GM19463 (cell line): ENCODE measurements at regions not wholly inside any gene's neighbourhood (a gene's known extent, or its start where the extent isn't known, plus 50 kb on each side); places are given as distances from the start of the nearest gene placed in this dataset.
"Not testable (repeated sequence)": the region's sequence is repeated elsewhere in the genome, so short reads cannot be mapped to it uniquely, and the experiment has no call there.

Experiments
- ATAC-seq: cut with Tn5 transposase; IDR thresholded peaks from one replicate; pipeline ENCODE4 v1.9.1; 2021; ENCODE audit warnings: mild to moderate bottlenecking, moderate library complexity; ENCODE audit not compliant: unreplicated experiment

DNA sequence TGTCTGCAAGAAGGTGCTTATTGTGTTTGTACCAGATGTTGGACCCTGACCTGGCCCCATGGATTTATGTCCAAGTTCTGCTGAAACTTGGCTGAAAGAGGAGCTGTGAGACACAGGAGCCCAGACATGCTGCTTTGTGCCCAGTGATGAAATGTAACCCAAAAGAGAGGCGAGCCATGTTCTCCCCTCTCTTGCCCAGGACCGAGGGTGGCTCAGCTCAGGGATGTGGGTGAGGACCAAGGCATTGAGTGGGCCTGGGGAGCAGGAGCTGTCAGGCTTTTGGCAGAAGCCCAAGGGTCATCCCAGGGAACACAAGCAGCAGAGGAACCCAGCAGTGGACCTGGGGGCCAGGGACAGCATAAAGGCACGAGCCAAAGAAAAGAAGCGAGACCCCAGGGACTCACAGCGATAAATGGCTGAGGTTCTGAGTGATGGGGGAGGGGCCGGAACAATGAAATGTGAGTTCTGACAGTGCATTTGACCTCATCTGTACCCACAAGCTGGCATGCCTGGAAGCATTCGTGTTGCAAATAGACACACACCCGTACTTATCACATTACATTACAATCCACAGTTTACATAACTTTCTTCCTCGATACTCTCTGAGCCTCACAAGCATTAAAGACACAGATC lies 363.4 kb upstream of the JARID2 start:
- no peak for ATAC-seq

DNA sequence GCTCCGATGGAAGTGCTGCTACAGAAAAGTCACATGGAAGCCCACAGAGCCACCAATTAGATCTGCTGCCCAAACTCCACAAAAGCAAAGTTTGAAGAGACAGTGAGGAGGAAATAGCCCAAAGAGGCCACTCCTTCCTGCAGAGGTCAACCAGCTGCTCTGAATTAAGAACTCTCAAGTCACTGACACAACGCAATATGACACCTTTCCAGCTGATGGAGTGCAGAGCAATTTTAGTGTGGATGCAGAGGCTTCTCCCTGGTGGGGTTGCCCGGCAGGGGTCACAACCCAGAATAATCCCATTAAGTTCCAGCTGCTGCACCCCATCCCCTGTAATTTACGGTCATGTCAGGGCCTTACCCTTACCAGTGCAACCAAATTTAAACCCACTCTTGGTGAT lies 361.9 kb upstream of the JARID2 start:
- ATAC-seq: no peak

DNA sequence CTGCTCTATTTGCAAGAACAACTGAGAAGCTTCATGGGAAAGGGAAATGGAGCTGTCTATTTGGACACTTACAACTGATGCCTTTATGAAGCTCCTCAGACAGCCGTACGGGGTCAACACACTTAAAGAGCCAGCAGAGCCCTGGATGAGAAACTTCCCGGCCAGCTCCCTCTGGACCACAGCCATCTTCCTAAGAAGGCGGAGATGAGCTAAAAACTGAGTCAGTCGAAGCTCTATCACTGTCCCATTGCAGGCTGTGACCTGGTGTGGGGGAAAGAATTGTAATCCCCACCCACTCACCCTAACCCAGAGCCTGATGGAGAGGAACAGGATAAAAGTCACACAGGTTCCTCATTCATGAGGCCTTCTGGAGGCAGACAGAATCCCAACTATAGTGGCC lies 360.4 kb upstream of the JARID2 start:
- no peak for ATAC-seq

DNA sequence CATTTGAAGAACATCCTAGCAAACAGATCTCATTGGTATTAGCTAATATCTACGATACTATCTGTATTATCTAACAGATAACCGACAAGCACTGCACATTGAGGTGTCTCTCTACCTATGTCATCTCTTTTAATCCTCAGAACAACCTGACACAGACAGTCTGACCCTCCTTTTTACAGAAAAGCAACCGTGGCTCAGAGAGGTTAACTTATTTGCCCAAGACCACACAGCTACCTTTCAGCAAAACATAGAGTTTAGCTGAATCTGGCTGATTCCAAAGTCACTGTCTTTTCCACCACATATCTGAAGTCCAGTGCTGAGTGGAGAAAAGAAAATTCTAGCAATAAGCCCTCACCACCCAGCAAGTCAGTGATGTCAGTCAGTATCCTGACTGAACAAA lies 358.7 kb upstream of the JARID2 start:
- no peak for ATAC-seq

DNA sequence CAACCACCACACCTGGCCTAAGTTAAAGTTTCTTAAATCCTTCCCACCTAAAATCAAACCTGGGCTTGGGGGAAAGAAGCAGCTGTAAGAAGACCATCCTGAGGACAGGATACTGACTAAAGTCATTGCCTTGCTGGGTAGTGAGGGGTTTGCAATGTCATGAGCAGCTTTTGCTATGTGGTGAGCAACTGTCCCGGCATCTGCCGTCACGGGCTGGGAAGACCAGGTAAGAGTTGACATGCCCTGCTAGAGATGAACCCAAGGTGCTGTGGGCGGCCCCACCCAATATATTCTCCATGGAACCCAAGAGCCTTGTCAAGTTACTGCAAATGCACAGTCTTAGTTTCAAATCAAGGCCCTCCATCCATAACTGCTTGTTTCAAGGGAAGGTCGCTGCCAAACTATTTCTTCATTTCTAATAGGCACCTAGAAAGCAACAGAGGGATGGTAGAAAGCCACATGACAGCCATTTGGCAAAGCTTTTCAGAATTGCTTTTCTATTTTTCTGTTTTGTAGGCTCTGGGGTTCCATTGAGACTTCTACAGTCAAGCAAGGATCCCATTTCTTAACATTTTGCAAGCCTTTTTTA lies 357.8 kb upstream of the JARID2 start:
- ATAC-seq: no peak

GRCh38 chr6:14888575-14889000 lies 357.3 kb upstream of the JARID2 start:
- ATAC-seq: no peak

- no peak for ATAC-seq
Measured at GRCh38 chr6:14889188-14889587, 356.7 kb upstream of the JARID2 start.

DNA sequence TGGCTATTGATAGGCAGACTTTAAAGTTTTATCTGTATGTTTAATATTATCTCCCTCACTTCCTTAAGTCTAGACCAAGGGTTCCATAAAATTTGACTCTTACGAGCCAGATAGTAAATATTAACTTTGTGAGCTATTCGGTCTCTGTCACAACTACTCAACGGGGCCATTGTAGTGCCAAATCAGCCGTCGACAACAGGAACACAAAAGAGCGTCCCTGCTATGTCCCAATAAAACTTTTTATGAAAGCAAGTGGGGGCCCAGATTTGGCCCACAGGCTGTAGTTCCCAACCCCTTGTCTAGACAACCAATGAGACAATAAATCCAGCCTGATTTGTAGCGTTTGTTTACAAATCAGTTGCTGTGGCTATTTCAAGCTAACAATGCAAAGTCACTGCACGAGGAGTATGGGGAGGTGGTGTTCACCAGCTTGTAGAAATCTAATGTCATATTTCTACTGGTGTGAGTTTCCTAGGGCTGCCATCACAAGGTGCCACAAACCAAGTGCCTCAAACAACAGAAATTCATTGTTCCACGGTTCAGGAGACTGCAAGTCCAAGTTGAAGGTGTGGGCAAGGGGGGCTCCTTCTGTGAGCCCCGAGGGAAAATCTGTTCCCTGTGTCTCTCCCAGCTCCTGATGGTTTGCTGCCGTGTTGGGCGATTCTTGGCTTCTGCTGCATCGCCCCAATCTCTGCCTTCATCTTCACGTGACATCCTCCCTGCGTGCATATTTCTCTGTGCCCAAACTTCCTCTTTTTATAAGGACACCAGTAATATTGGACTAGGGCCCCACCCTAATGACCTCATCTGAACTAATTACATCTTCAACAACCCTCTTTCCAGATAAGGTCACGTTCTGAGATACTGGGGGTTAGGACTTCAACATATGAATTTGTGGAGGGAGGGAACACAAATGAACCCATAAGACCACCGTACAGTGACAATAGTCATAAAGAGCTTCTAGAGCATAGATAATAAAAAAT lies 356.0 kb upstream of the JARID2 start:
- no peak for ATAC-seq

GRCh38 chr6:14891820-14892375 lies 354.0 kb upstream of the JARID2 start:
- not testable (repeated sequence) for ATAC-seq

- no peak for ATAC-seq
Measured at GRCh38 chr6:14894105-14894504, 351.8 kb upstream of the JARID2 start.

- ATAC-seq: no peak
Measured at GRCh38 chr6:14896475-14896874, 349.4 kb upstream of the JARID2 start.

DNA sequence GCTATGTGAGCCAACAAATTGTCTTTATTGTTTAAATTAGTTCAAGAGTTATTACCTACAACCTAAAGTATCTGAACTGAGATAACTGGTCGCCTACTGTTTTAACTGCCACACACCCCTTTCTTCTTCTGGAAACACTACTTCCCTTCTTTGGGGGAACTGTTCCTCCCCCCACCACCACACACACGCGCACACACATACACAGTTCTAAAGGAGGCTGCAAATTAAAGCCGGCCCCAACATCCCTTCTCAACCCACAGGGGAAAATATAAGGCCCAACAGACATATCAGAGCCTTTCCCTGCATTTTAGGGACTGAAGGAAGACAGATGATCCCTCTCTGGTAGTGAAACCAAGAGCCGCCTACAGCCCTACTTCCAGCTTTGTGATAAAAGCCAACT lies 348.0 kb upstream of the JARID2 start:
- ATAC-seq: no peak

- ATAC-seq: not testable (repeated sequence)
Measured at GRCh38 chr6:14899441-14899840, 346.4 kb upstream of the JARID2 start.

GRCh38 chr6:14900919-14901318 lies 344.9 kb upstream of the JARID2 start:
- ATAC-seq: no peak

DNA sequence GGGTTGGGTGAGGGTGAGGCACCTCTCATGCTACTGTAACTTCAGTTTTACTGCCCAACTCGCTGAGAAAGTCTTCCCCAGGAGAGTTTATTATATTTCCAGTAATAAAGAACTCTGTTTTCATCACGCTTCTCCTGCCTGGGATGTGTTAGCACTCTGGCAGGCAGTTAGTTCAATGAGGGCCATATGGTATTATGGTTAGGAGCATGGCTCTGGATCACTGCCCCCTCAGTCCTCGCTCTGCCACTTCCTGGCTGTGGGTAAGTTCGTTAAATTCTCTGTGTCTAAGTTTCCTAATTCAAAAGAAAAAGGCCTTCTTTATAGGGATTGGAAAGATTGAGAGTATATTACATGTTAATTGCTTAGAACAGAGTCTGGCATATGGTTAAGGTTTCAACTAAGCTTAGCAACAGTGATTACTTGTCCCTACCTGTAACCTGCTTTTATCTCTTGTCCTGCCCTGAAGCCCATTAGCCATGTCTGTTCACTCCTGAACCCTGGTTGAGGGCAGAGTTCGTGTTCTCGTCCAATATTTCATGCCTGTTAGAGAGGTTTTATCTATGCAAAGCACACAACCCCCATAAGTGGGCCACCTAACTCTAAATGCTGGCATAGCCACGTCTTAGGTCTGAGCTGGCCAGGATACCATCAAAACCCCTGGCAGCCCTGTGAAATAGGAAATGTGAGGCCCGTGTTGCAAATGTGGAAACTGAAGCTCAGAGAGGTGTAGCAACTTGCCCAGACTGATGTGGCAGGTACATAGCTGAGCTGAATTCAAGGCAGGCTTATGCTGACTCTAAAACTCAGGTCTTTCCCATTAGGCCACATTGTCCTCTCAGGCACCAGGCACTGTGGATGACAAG lies 342.5 kb upstream of the JARID2 start:
- no peak for ATAC-seq

DNA sequence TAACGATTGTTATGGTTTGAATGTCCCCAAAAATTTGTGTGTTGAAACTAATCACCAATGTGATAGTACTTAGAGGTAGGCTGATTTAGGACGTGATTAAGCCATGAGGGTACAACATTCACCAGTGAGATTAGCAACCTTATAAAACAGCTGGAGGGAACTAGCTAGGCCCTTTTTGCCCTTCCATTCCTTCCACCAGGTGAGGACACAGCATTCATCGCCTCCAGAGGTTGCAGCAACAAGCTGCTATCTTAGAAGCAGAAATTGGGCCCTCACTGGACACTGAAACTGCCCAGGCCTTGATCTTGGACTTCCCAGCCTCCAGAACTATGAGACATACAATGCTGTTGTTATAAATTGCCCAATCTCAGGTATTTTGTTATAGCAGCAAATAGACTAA lies 340.7 kb upstream of the JARID2 start:
- no peak for ATAC-seq

DNA sequence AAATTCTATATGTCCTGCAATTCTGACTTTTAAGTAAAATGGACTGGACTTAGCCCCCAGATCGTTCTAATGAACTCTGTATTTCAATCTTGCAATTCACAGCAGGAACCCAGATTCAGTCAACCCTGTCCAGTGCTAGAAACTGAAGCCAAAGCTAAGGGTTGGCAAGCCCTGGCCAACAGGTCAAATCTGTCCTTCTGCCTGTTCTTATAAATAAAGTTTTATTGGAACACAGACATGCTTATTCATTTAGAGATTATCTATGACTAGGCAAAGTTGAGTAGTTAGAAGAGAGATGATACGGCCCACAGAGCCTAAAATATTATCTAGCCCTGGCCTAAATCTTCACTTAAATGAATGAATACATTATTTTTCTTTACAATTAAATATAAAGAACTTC lies 339.2 kb upstream of the JARID2 start:
- ATAC-seq: no peak

- ATAC-seq: peak; percentile 87
Measured at GRCh38 chr6:14910692-14911547, 334.9 kb upstream of the JARID2 start.

DNA sequence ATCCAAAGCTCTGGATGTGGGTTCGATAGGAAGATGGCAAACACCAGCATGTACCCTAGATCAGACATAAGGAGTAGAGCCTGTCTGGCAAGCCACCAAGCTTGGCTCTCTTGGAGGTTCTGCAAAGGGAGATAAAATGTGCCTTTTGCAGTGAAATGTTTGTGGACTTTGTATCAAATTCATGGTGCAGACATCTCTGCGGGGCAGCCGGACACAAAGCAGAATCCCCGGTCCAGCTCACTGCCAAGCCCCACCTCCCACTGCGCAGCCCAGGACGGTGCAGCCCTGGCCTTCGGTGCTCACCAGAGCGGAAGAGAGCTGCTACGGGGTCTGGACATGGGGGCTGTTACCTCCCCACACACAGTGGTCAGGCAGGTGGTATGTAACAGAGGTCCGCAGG lies 333.6 kb upstream of the JARID2 start:
- ATAC-seq: no peak

- ATAC-seq: no peak
Measured at GRCh38 chr6:14912706-14913105, 333.2 kb upstream of the JARID2 start.
